Caco-2 (cell line): ENCODE measurements at regions not wholly inside any gene's neighbourhood (a gene's known extent, or its start where the extent isn't known, plus 50 kb on each side); places are given as distances from the start of the nearest gene placed in this dataset.

Experiments used
- BruUV-seq: library from RNA; stranded (reverse); fragments of 400-500 nt; replicated peaks from 2 replicates; lab custom pipeline; 2021; lab: Mats Ljungman, UMichigan
- CTCF ChIA-PET: fragments of 300-600 bp; sonication (Branson Sonifier 250); formaldehyde crosslinking; loops from one replicate; lab custom pipeline; 2022; ENCODE audit warnings: antibody characterized with exemption; lab: Charles Lee
- POLR2A ChIA-PET: fragments of 300-600 bp; sonication (Branson Sonifier 250); formaldehyde crosslinking; loops from one replicate; lab custom pipeline; 2022; ENCODE audit warnings: antibody characterized with exemption; lab: Charles Lee
- DNase-seq, 2 experiments: peaks; one replicate each; pipeline versions ENCODE4 v3.0.0 to v3.0.0-alpha.2; 2020 to 2022
- H3K27me3 ChIP-seq: replicated peaks from 2 replicates; pipeline ENCODE4 v1.6.0; 2011; ENCODE audit warnings: low read length; ENCODE audit not compliant: control insufficient read depth, insufficient read depth
- H3K36me3 ChIP-seq: 2 replicates; pipeline ENCODE4 v1.5.1; 2011; ENCODE audit warnings: low read length; ENCODE audit not compliant: control insufficient read depth, insufficient read depth
- H3K4me1 ChIP-seq: fragments of 250-450 bp; sonication (Bioruptor Pico); 2 replicates; pipeline ENCODE4 v1.5.1; 2020; ENCODE audit warnings: mild to moderate bottlenecking
- H3K4me3 ChIP-seq: 2 replicates; pipeline ENCODE4 v1.5.1; 2011; ENCODE audit warnings: low read depth, mild to moderate bottlenecking, control low read depth, low read length
- H3K9me3 ChIP-seq: fragments of 250-450 bp; sonication (Bioruptor Pico); 2 replicates; pipeline ENCODE4 v1.5.1; 2020; ENCODE audit warnings: mild to moderate bottlenecking, moderate library complexity
- H3K27ac Mint-ChIP-seq: one replicate; pipeline ENCODE4 v1.8.0; 2022; ENCODE audit warnings: mixed read lengths; ENCODE audit not compliant: unreplicated experiment
- H3K27me3 Mint-ChIP-seq: one replicate; pipeline ENCODE4 v1.8.0; 2022; ENCODE audit warnings: mixed read lengths; ENCODE audit not compliant: insufficient read depth, unreplicated experiment
- H3K36me3 Mint-ChIP-seq: one replicate; pipeline ENCODE4 v1.8.0; 2022; ENCODE audit warnings: mild to moderate bottlenecking, mixed read lengths; ENCODE audit not compliant: insufficient read depth, unreplicated experiment
- H3K4me1 Mint-ChIP-seq: one replicate; pipeline ENCODE4 v1.8.0; 2022; ENCODE audit warnings: low read depth, mixed read lengths; ENCODE audit not compliant: unreplicated experiment
- H3K4me3 Mint-ChIP-seq: one replicate; pipeline ENCODE4 v1.8.0; 2022; ENCODE audit warnings: mild to moderate bottlenecking, moderate library complexity, mixed read lengths; ENCODE audit not compliant: unreplicated experiment
- H3K9me3 Mint-ChIP-seq: one replicate; pipeline ENCODE4 v1.8.0; 2022; ENCODE audit warnings: mixed read lengths; ENCODE audit not compliant: unreplicated experiment
- intact Hi-C: fragments of 100-400 bp; cut with micrococcal nuclease; formaldehyde crosslinking; loops from one replicate; pipeline ENCODE4 v1.10.0; 2022; ENCODE audit not compliant: unreplicated experiment
- TF ChIP-seq, protein P1 (sequence below), 2 experiments: fragments of 200-600 bp in 1 of 2; IDR thresholded peaks; 1 replicate in 1 of 2; 2 replicates in 1 of 2; pipeline versions ENCODE4 v1.5.1 to v1.8.0; 2011 to 2022; ENCODE audit warnings: antibody characterized with exemption in 1 of 2, control low read depth in 1 of 2, inconsistent platforms in 1 of 2, low read depth in 1 of 2, low read length in 1 of 2, mild to moderate bottlenecking in 1 of 2, moderate library complexity in 1 of 2; ENCODE audit not compliant: insufficient read depth in 1 of 2, severe bottlenecking in 1 of 2, unreplicated experiment in 1 of 2

DNA sequence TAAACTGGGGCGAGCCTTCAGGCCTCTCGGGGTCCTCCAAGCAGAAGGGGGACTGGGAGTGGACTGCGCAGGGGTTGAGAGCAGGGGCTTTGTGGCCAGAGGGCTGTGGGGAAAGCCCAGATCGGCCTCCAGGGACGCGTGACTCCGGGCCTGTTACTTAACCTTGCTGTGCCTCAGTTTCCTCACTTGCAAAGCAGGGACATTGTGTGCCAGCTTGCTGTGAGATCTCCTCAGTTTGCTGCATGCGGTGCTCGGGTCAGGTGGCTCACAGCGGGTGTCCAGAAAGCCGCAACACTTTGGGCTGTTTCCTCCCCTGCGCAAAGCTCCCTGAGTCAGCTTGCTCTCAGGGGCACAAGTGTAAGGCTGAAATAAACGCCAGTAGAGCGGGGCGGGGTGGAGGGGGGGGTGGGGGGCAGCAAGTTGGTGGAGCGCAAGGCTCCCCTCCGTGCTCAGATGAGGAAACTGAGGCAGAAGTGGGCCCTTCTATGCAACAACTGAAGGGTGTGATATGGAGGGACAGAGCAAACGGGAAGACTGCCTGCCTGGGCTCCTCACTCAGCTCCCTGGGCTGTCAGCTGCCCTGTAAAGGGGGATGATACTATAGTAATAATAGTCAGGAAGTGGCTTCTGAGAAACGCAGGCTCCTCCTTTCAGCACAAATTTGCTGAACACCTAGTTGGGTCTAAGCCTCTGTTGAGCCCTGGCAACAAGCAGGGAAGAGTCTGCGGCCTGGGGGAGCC, 101.0 kb downstream of the HMX1 start:
- H3K9me3 ChIP-seq, result no peaks in the 10 kb centered on the region
- intact Hi-C loops, result no loop called here
- CTCF ChIA-PET, result no interaction called here
- Mint-ChIP-seq H3K27me3 (peaks cover 3% of the 10 kb centered on the region), H3K27ac (no peak overlapping the region), H3K9me3 (no peaks in the 10 kb centered on the region), H3K36me3 (no peaks in the 10 kb centered on the region), H3K4me3 (no peak overlapping the region), H3K4me1 (no peaks in the 10 kb centered on the region)
- BruUV-seq, result no TSS peak
- no peaks in the 10 kb centered on the region for H3K4me1 ChIP-seq
- no peaks in the 10 kb centered on the region for H3K36me3 ChIP-seq
- POLR2A ChIA-PET, result no interaction called here
- DNase-seq, result peak in 1 of 2 experiments; percentile 14
- no peak overlapping the region for H3K4me3 ChIP-seq
- TF ChIP-seq, protein P1, sequence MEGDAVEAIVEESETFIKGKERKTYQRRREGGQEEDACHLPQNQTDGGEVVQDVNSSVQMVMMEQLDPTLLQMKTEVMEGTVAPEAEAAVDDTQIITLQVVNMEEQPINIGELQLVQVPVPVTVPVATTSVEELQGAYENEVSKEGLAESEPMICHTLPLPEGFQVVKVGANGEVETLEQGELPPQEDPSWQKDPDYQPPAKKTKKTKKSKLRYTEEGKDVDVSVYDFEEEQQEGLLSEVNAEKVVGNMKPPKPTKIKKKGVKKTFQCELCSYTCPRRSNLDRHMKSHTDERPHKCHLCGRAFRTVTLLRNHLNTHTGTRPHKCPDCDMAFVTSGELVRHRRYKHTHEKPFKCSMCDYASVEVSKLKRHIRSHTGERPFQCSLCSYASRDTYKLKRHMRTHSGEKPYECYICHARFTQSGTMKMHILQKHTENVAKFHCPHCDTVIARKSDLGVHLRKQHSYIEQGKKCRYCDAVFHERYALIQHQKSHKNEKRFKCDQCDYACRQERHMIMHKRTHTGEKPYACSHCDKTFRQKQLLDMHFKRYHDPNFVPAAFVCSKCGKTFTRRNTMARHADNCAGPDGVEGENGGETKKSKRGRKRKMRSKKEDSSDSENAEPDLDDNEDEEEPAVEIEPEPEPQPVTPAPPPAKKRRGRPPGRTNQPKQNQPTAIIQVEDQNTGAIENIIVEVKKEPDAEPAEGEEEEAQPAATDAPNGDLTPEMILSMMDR (IDR thresholded peaks at IDR 0.05; ENCODE audit: insufficient read depth in 1 of 2, low read depth in 1 of 2, low read length in 1 of 2, severe bottlenecking in 1 of 2, unreplicated experiment in 1 of 2), result no peak
- no peaks in the 10 kb centered on the region; the same call in 1 of the 2 replicates for H3K27me3 ChIP-seq

DNA sequence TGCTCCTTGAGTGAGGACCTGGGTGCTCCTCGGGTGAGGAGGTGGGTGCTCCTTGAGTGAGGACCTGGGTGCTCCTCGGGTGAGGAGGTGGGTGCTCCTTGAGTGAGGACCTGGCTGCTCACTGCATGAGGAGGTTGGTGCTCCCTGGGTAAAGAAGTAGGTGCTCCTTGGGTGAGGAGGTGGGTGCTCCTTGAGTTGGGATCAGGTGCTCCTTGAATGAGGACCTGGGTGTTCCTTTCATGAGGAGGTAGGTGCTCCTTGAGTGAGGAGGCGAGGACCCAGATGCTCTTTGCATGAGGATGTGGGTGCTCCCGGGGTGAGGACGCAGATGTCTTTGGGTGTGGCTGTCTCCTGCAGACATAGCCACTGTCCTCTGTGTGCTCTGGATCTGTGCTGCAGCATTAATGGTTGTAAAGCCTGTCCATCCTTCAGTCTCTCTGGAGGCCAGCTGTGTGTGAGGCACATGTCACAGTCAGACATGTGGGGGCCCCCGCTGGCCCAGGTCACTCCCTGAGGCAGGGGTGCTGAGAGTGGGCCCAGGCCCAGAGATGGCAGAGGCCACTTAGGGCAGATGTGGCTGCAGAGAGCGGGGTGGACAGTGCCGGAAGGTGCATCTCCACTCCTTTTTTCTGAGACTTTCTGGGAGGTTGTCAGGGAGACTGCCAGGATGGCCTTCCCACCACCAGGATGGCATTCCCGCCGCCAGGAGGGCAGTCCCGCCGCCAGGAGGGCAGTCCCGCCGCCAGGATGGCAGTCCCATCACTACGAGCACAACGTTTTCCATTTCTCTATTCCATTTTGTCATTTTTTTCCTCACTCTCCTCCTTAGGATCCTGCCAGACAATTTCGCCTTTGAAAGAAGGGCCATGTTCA, 101.8 kb downstream of the HMX1 start:
- TF ChIP-seq, protein P1 (IDR thresholded peaks at IDR 0.05; ENCODE audit: insufficient read depth in 1 of 2, low read depth in 1 of 2, low read length in 1 of 2, severe bottlenecking in 1 of 2, unreplicated experiment in 1 of 2), result no peak
- ChIA-PET POLR2A (no interaction called here), CTCF (no interaction called here)
- Histone ChIP-seq H3K27me3 (no peaks in the 10 kb centered on the region; the same call in 1 of the 2 replicates), H3K9me3 (no peaks in the 10 kb centered on the region), H3K4me1 (no peaks in the 10 kb centered on the region), H3K36me3 (no peaks in the 10 kb centered on the region), H3K4me3 (no peak overlapping the region)
- Mint-ChIP-seq H3K27ac (no peak overlapping the region), H3K4me1 (no peaks in the 10 kb centered on the region), H3K27me3 (peaks cover 4% of the 10 kb centered on the region), H3K4me3 (no peak overlapping the region), H3K9me3 (no peaks in the 10 kb centered on the region), H3K36me3 (no peaks in the 10 kb centered on the region)
- DNase-seq, result peak; percentile 15 to 28
- intact Hi-C loops, result no loop called here
- no TSS peak for BruUV-seq

GRCh38 chr4:8768357-8768999, 103.2 kb downstream of the HMX1 start:
- Histone ChIP-seq H3K4me3 (no peak overlapping the region), H3K27me3 (no peaks in the 10 kb centered on the region; the same call in 1 of the 2 replicates), H3K36me3 (no peaks in the 10 kb centered on the region), H3K9me3 (no peaks in the 10 kb centered on the region), H3K4me1 (no peaks in the 10 kb centered on the region)
- peak in 1 of 2 experiments; percentile 14 for DNase-seq
- no peak overlapping the region for H3K4me3 Mint-ChIP-seq
- TF ChIP-seq, protein P1 (IDR thresholded peaks at IDR 0.05; ENCODE audit: insufficient read depth in 1 of 2, low read depth in 1 of 2, low read length in 1 of 2, severe bottlenecking in 1 of 2, unreplicated experiment in 1 of 2), result no peak
- H3K27ac Mint-ChIP-seq, result no peak overlapping the region
- ChIA-PET POLR2A (no interaction called here), CTCF (no interaction called here)
- H3K4me1 Mint-ChIP-seq, result no peaks in the 10 kb centered on the region
- no TSS peak for BruUV-seq
- H3K27me3 Mint-ChIP-seq, result peaks cover 6% of the 10 kb centered on the region
- no peaks in the 10 kb centered on the region for H3K9me3 Mint-ChIP-seq
- intact Hi-C loops, result no loop called here
- H3K36me3 Mint-ChIP-seq, result no peaks in the 10 kb centered on the region
